Memory B cell (primary cell): ENCODE measurements at regions not wholly inside any gene's neighbourhood (a gene's known extent, or its start where the extent isn't known, plus 50 kb on each side); places are given as distances from the start of the nearest gene placed in this dataset.

Source experiments
- ATAC-seq: fragments of 150-1000 bp; cut with Tn5 transposase; 2 replicates; pipeline ENCODE4 v1.10.0; 2021; ENCODE audit warnings: low read depth, mild to moderate bottlenecking, moderate library complexity
- DNase-seq, 2 donors: peaks; one replicate each; pipeline ENCODE4 v3.0.0; 2022; ENCODE audit warnings: low spot score in 2 of 2
- H3K27ac Mint-ChIP-seq: one replicate; pipeline ENCODE4 v1.8.0; 2022; ENCODE audit warnings: mild to moderate bottlenecking, moderate library complexity, mixed read lengths
- H3K27me3 Mint-ChIP-seq: one replicate; pipeline ENCODE4 v1.8.0; 2022; ENCODE audit warnings: mixed read lengths
- H3K36me3 Mint-ChIP-seq: one replicate; pipeline ENCODE4 v1.8.0; 2022; ENCODE audit warnings: mild to moderate bottlenecking, mixed read lengths
- H3K4me1 Mint-ChIP-seq: one replicate; pipeline ENCODE4 v1.8.0; 2022; ENCODE audit warnings: mixed read lengths
- H3K4me3 Mint-ChIP-seq: one replicate; pipeline ENCODE4 v1.8.0; 2022; ENCODE audit warnings: mild to moderate bottlenecking, moderate library complexity, mixed read lengths
- H3K9me3 Mint-ChIP-seq: one replicate; pipeline ENCODE4 v1.8.0; 2022; ENCODE audit warnings: mixed read lengths

GRCh38 chr16:48829336-48830310 lies 219.6 kb upstream of the N4BP1 start:
- H3K4me3 Mint-ChIP-seq = no peak overlapping the region
- DNase-seq (no peak), ATAC-seq (no peak)
- peaks cover 5% of the 10 kb centered on the region for H3K27me3 Mint-ChIP-seq
- no peak overlapping the region for H3K27ac Mint-ChIP-seq
- peaks cover 4% of the 10 kb centered on the region for H3K9me3 Mint-ChIP-seq
- no peaks in the 10 kb centered on the region for H3K4me1 Mint-ChIP-seq
- H3K36me3 Mint-ChIP-seq = no peaks in the 10 kb centered on the region

GRCh38 chr16:48824271-48824670 lies 214.3 kb upstream of the N4BP1 start:
- H3K27me3 Mint-ChIP-seq = peaks cover 5% of the 10 kb centered on the region

GRCh38 chr16:48822431-48822830 lies 212.5 kb upstream of the N4BP1 start:
- H3K36me3 Mint-ChIP-seq = no peaks in the 10 kb centered on the region
- no peak for DNase-seq
- no peaks in the 10 kb centered on the region for H3K4me1 Mint-ChIP-seq
- ATAC-seq = no peak
- no peak overlapping the region for H3K27ac Mint-ChIP-seq
- H3K27me3 Mint-ChIP-seq = peaks cover 5% of the 10 kb centered on the region
- peaks cover 7% of the 10 kb centered on the region for H3K9me3 Mint-ChIP-seq
- no peak overlapping the region for H3K4me3 Mint-ChIP-seq

More at GRCh38 chr16:48824271-48824670, 214.3 kb upstream of the N4BP1 start:
- no peak for DNase-seq
- peaks cover 7% of the 10 kb centered on the region for H3K9me3 Mint-ChIP-seq
- no peaks in the 10 kb centered on the region for H3K4me1 Mint-ChIP-seq
- H3K36me3 Mint-ChIP-seq = no peaks in the 10 kb centered on the region
- no peak overlapping the region for H3K4me3 Mint-ChIP-seq
- H3K27ac Mint-ChIP-seq = no peak overlapping the region
- no peak for ATAC-seq

- ATAC-seq (no peak), DNase-seq (no peak)
- Mint-ChIP-seq H3K27me3 (peaks cover 3% of the 10 kb centered on the region), H3K9me3 (peaks cover 6% of the 10 kb centered on the region), H3K36me3 (no peaks in the 10 kb centered on the region), H3K4me1 (no peaks in the 10 kb centered on the region), H3K27ac (no peak overlapping the region), H3K4me3 (no peak overlapping the region)
These were observed 210.4 kb upstream of the N4BP1 start for GRCh38 chr16:48820379-48820778.

GRCh38 chr16:48818257-48818656 lies 208.3 kb upstream of the N4BP1 start:
- Mint-ChIP-seq H3K9me3 (peaks cover 4% of the 10 kb centered on the region), H3K4me1 (no peaks in the 10 kb centered on the region)
- ATAC-seq = no peak

GRCh38 chr16:48817032-48817431 lies 207.1 kb upstream of the N4BP1 start:
- Mint-ChIP-seq H3K36me3 (peaks cover under 1% of the 10 kb centered on the region), H3K27ac (no peak overlapping the region), H3K27me3 (peaks cover 8% of the 10 kb centered on the region), H3K4me3 (no peak overlapping the region), H3K4me1 (no peaks in the 10 kb centered on the region), H3K9me3 (peaks cover 4% of the 10 kb centered on the region)
- DNase-seq (no peak), ATAC-seq (no peak)

More at GRCh38 chr16:48818257-48818656, 208.3 kb upstream of the N4BP1 start:
- Mint-ChIP-seq H3K27ac (no peak overlapping the region), H3K36me3 (no peaks in the 10 kb centered on the region), H3K27me3 (peaks cover 2% of the 10 kb centered on the region), H3K4me3 (no peak overlapping the region)
- no peak for DNase-seq

- H3K4me1 Mint-ChIP-seq = peaks cover 2% of the 10 kb centered on the region
- ATAC-seq (no peak), DNase-seq (no peak)
- peaks cover 3% of the 10 kb centered on the region for H3K9me3 Mint-ChIP-seq
- H3K27ac Mint-ChIP-seq = no peak overlapping the region
- H3K4me3 Mint-ChIP-seq = no peak overlapping the region
- peaks cover 5% of the 10 kb centered on the region for H3K36me3 Mint-ChIP-seq
- H3K27me3 Mint-ChIP-seq = peaks cover 13% of the 10 kb centered on the region
These were observed 206.4 kb upstream of the N4BP1 start for GRCh38 chr16:48816393-48816792.

GRCh38 chr16:48814994-48815393 lies 205.0 kb upstream of the N4BP1 start:
- no peak overlapping the region for H3K4me3 Mint-ChIP-seq
- H3K27ac Mint-ChIP-seq = no peak overlapping the region
- ATAC-seq (no peak), DNase-seq (no peak)
- H3K36me3 Mint-ChIP-seq = peaks cover 6% of the 10 kb centered on the region
- peaks cover 3% of the 10 kb centered on the region for H3K4me1 Mint-ChIP-seq
- peaks cover 3% of the 10 kb centered on the region for H3K9me3 Mint-ChIP-seq
- H3K27me3 Mint-ChIP-seq = peaks cover 17% of the 10 kb centered on the region

GRCh38 chr16:48813485-48813884 lies 203.5 kb upstream of the N4BP1 start:
- Mint-ChIP-seq H3K9me3 (peaks cover 3% of the 10 kb centered on the region), H3K27me3 (peaks cover 17% of the 10 kb centered on the region), H3K36me3 (peaks cover 6% of the 10 kb centered on the region), H3K4me3 (no peak overlapping the region), H3K27ac (no peak overlapping the region), H3K4me1 (peaks cover 3% of the 10 kb centered on the region)
- ATAC-seq (no peak), DNase-seq (no peak)

GRCh38 chr16:48812856-48813255 lies 202.9 kb upstream of the N4BP1 start:
- H3K27me3 Mint-ChIP-seq = peaks cover 17% of the 10 kb centered on the region
- peaks cover 3% of the 10 kb centered on the region for H3K9me3 Mint-ChIP-seq
- no peak overlapping the region for H3K27ac Mint-ChIP-seq
- DNase-seq = no peak
- H3K4me3 Mint-ChIP-seq = no peak overlapping the region
- ATAC-seq = no peak
- peaks cover 6% of the 10 kb centered on the region for H3K36me3 Mint-ChIP-seq
- peaks cover 3% of the 10 kb centered on the region for H3K4me1 Mint-ChIP-seq

- DNase-seq = no peak
- ATAC-seq = no peak
- no peak overlapping the region for H3K4me3 Mint-ChIP-seq
- H3K27me3 Mint-ChIP-seq = peaks cover 17% of the 10 kb centered on the region
- H3K27ac Mint-ChIP-seq = no peak overlapping the region
- H3K9me3 Mint-ChIP-seq = peaks cover 3% of the 10 kb centered on the region
- peaks cover 3% of the 10 kb centered on the region for H3K4me1 Mint-ChIP-seq
- H3K36me3 Mint-ChIP-seq = peaks cover 6% of the 10 kb centered on the region
These were observed 201.5 kb upstream of the N4BP1 start for GRCh38 chr16:48811478-48811877.

GRCh38 chr16:48810803-48811453 lies 200.9 kb upstream of the N4BP1 start:
- ATAC-seq = no peak
- H3K4me1 Mint-ChIP-seq = peaks cover 3% of the 10 kb centered on the region
- no peak overlapping the region for H3K27ac Mint-ChIP-seq
- H3K9me3 Mint-ChIP-seq = peaks cover 3% of the 10 kb centered on the region
- H3K4me3 Mint-ChIP-seq = no peak overlapping the region
- H3K36me3 Mint-ChIP-seq = peaks cover 6% of the 10 kb centered on the region
- DNase-seq = no peak
- H3K27me3 Mint-ChIP-seq = peaks cover 17% of the 10 kb centered on the region

GRCh38 chr16:48810436-48810802 lies 200.4 kb upstream of the N4BP1 start:
- Mint-ChIP-seq H3K36me3 (peaks cover 6% of the 10 kb centered on the region), H3K9me3 (peaks cover 5% of the 10 kb centered on the region), H3K4me1 (peaks cover 3% of the 10 kb centered on the region), H3K27ac (no peak overlapping the region), H3K27me3 (peaks cover 17% of the 10 kb centered on the region), H3K4me3 (no peak overlapping the region)
- no peak for DNase-seq
- ATAC-seq = no peak

- Mint-ChIP-seq H3K27me3 (peaks cover 4% of the 10 kb centered on the region), H3K9me3 (peaks cover 4% of the 10 kb centered on the region), H3K4me1 (no peaks in the 10 kb centered on the region), H3K4me3 (no peak overlapping the region), H3K36me3 (no peaks in the 10 kb centered on the region), H3K27ac (no peak overlapping the region)
- ATAC-seq (no peak), DNase-seq (no peak)
These were observed 180.2 kb upstream of the N4BP1 start for GRCh38 chr16:48790151-48790550.
